Ascending aorta (tissue), 2 donors: ENCODE measurements at regions not wholly inside any gene's neighbourhood (a gene's known extent, or its start where the extent isn't known, plus 50 kb on each side); places are given as distances from the start of the nearest gene placed in this dataset.

ENCODE experiments used
- DNase-seq, 2 donors: peaks; one replicate each; pipeline ENCODE4 v3.0.0-alpha.2; 2019; ENCODE audit warnings: low spot score in 2 of 2
- H3K27ac ChIP-seq, 2 donors: fragments of 200-600 bp; sonication (generic); one replicate each; pipeline ENCODE4 v1.5.1; 2016 to 2017; ENCODE audit warnings: mild to moderate bottlenecking in 1 of 2
- H3K27me3 ChIP-seq: fragments of 200-600 bp; sonication (generic); one replicate; pipeline ENCODE4 v1.5.1; 2017
- H3K36me3 ChIP-seq, 2 donors: fragments of 200-600 bp; sonication (generic); one replicate each; pipeline ENCODE4 v1.5.1; 2016
- H3K4me1 ChIP-seq, 2 donors: fragments of 200-600 bp; sonication (generic); one replicate each; pipeline ENCODE4 v1.5.1; 2016 to 2017; ENCODE audit warnings: mild to moderate bottlenecking in 1 of 2
- H3K4me3 ChIP-seq, 2 donors: fragments of 200-600 bp; sonication (generic); one replicate each; pipeline ENCODE4 v1.5.1; 2016 to 2017; ENCODE audit warnings: mild to moderate bottlenecking in 1 of 2
- H3K9me3 ChIP-seq, 2 donors: fragments of 200-600 bp; sonication (generic); one replicate each; pipeline ENCODE4 v1.5.1; 2016
- intact Hi-C: fragments of 100-400 bp; cut with DNase I; formaldehyde crosslinking; loops from one replicate; pipeline ENCODE4 v1.15.1; 2023
- TF ChIP-seq, protein P1 (sequence below), 3 experiments: fragments of 200-600 bp in 2 of 3; fragments of 450-650 bp in 1 of 3; sonication (generic) in 2 of 3; IDR thresholded peaks; one replicate each; pipeline ENCODE4 v1.5.1; 2016 to 2019; ENCODE audit warnings: antibody characterized with exemption in 3 of 3, mild to moderate bottlenecking in 1 of 3, moderate library complexity in 1 of 3

DNA sequence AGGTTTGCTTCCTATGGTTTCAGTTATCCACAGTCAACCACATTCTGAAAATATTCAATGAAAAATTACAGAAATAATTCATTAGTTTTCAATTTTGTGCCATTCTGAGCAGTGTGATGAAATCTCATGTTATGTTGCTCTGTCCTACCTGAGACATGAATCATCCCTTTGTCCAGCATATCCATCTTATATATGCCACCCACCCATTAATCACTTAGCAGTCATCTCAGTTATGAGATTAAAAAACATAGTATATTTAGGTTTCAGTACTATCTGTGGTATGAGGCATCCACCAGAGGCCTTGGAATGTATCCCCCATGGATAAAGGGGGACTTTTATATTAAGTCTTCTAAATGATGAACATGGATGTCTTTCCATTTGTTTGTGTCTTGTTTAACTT lies 64.7 kb upstream of the PROK2 start:
- DNase-seq = no peak
- no peaks in the 10 kb centered on the region for H3K27me3 ChIP-seq
- H3K4me1 ChIP-seq = no peaks in the 10 kb centered on the region
- TF ChIP-seq, protein P1, sequence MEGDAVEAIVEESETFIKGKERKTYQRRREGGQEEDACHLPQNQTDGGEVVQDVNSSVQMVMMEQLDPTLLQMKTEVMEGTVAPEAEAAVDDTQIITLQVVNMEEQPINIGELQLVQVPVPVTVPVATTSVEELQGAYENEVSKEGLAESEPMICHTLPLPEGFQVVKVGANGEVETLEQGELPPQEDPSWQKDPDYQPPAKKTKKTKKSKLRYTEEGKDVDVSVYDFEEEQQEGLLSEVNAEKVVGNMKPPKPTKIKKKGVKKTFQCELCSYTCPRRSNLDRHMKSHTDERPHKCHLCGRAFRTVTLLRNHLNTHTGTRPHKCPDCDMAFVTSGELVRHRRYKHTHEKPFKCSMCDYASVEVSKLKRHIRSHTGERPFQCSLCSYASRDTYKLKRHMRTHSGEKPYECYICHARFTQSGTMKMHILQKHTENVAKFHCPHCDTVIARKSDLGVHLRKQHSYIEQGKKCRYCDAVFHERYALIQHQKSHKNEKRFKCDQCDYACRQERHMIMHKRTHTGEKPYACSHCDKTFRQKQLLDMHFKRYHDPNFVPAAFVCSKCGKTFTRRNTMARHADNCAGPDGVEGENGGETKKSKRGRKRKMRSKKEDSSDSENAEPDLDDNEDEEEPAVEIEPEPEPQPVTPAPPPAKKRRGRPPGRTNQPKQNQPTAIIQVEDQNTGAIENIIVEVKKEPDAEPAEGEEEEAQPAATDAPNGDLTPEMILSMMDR (IDR thresholded peaks at IDR 0.05) = no peak
- H3K9me3 ChIP-seq = no peaks in the 10 kb centered on the region
- no peaks in the 10 kb centered on the region for H3K36me3 ChIP-seq
- intact Hi-C loops = no loop called here
- no peak overlapping the region for H3K27ac ChIP-seq
- no peak overlapping the region for H3K4me3 ChIP-seq

DNA sequence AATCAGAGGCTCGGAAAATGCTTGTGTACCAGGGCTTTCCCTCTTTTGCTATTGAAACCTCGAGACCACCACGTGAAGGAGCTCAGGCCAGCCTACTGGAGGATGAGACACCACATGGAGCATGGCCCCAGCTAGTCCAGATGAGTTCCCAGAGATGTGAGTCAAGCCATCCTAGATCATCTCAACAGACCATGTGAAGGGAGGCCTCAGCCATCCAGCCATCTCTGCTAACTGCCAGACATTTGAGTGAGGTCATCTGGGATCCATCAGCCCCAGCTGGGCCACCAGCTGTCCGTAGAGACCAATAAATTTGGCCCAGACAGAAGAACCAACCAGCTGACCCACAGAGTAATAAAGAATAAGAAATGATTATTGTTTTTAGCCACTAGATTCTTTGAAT lies 62.8 kb upstream of the PROK2 start:
- TF ChIP-seq, protein P1 (IDR thresholded peaks at IDR 0.05) = no peak
- Histone ChIP-seq H3K27ac (no peak overlapping the region), H3K9me3 (no peaks in the 10 kb centered on the region), H3K36me3 (no peaks in the 10 kb centered on the region), H3K27me3 (no peaks in the 10 kb centered on the region), H3K4me1 (no peaks in the 10 kb centered on the region), H3K4me3 (no peak overlapping the region)
- intact Hi-C loops = no loop called here
- DNase-seq = no peak

- H3K4me3 ChIP-seq = no peak overlapping the region
- no peak for DNase-seq
- no peaks in the 10 kb centered on the region for H3K36me3 ChIP-seq
- H3K27me3 ChIP-seq = no peaks in the 10 kb centered on the region
- TF ChIP-seq, protein P1 (IDR thresholded peaks at IDR 0.05) = no peak
- intact Hi-C loops = no loop called here
- no peaks in the 10 kb centered on the region for H3K4me1 ChIP-seq
- no peaks in the 10 kb centered on the region for H3K9me3 ChIP-seq
- no peak overlapping the region for H3K27ac ChIP-seq
These were observed 61.2 kb upstream of the PROK2 start for GRCh38 chr3:71846185-71846584.

GRCh38 chr3:71843071-71843470 lies 58.1 kb upstream of the PROK2 start:
- Histone ChIP-seq H3K4me1 (no peaks in the 10 kb centered on the region), H3K27ac (no peak overlapping the region), H3K36me3 (no peaks in the 10 kb centered on the region), H3K9me3 (no peaks in the 10 kb centered on the region), H3K4me3 (no peak overlapping the region), H3K27me3 (no peaks in the 10 kb centered on the region)
- intact Hi-C loops = no loop called here
- TF ChIP-seq, protein P1 (IDR thresholded peaks at IDR 0.05) = no peak
- DNase-seq = no peak

DNA sequence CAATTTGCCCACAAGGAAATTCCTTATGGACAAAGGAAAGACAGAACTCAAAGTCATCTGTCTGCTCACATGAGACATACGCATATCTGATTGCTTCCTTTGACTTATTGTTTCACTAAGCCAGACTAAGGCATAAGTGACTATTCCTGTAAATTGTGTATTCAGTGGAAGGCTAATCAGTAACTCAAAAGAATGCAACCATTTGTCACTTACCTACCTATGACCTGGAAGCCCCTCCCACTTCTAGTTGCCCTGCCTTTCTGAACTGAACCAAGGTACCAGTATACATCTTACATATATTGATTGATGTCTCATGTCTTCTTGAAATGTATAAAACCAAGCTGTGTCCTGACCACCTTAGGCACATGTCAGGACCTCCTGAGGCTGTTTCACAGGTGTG lies 53.5 kb upstream of the PROK2 start:
- Histone ChIP-seq H3K27me3 (no peaks in the 10 kb centered on the region), H3K36me3 (no peaks in the 10 kb centered on the region), H3K9me3 (no peaks in the 10 kb centered on the region), H3K27ac (no peak overlapping the region), H3K4me1 (no peaks in the 10 kb centered on the region), H3K4me3 (no peak overlapping the region)
- intact Hi-C loops = no loop called here
- DNase-seq = no peak
- TF ChIP-seq, protein P1 (IDR thresholded peaks at IDR 0.05) = no peak
